GM12878 (cell line): ENCODE measurements at regions not wholly inside any gene's neighbourhood (a gene's known extent, or its start where the extent isn't known, plus 50 kb on each side); places are given as distances from the start of the nearest gene placed in this dataset.

Experiments
- ATAC-seq: fragments of 200-7000 bp; cut with Tn5 transposase; 3 replicates; pipeline ENCODE4 v1.9.1; 2020; ENCODE audit warnings: mild to moderate bottlenecking, moderate library complexity
- BruUV-seq: library from RNA; stranded (reverse); fragments of 400-500 nt; replicated peaks from 2 replicates; lab custom pipeline; 2021; lab: Mats Ljungman, UMichigan
- CTCF ChIA-PET: fragments of 300-600 bp; sonication (Branson Sonifier 250); formaldehyde crosslinking; extraction: SDS; loops from one replicate; lab custom pipeline; 2021; ENCODE audit warnings: inconsistent platforms; lab: Yijun Ruan, JAX
- POLR2A ChIA-PET: fragments of 350-600 bp; formaldehyde crosslinking; extraction: SDS; loops from one replicate; lab custom pipeline; 2021; ENCODE audit warnings: inconsistent platforms; lab: Charles Lee
- RAD21 ChIA-PET: fragments of 300-600 bp; sonication (Branson Sonifier 250); formaldehyde crosslinking; loops from one replicate; lab custom pipeline; 2023; ENCODE audit warnings: antibody characterized with exemption; ENCODE audit not compliant: unreplicated experiment; lab: Charles Lee
- SMC1A ChIA-PET: fragments of 300-600 bp; sonication (Branson Sonifier 250); formaldehyde crosslinking; loops from one replicate; lab custom pipeline; 2023; ENCODE audit not compliant: unreplicated experiment, uncharacterized antibody; lab: Charles Lee
- DNase-seq: peaks from one replicate; pipeline ENCODE4 v3.0.0-alpha.2; 2011; ENCODE audit warnings: low read depth, low spot score
- FAIRE-seq: peaks from 3 replicates; lab custom pipeline; 2011; peaks lifted over from hg19 to GRCh38; lab: Jason Lieb, UNC
- H2AFZ ChIP-seq: 2 replicates; pipeline ENCODE4 v1.6.0; 2011; ENCODE audit warnings: low read depth, low read length, control low read depth; ENCODE audit not compliant: control insufficient read depth
- H3K27ac ChIP-seq: 2 replicates; pipeline ENCODE4 v1.5.1; 2011; ENCODE audit warnings: control low read depth; ENCODE audit not compliant: control insufficient read depth, insufficient read depth
- H3K27me3 ChIP-seq, 2 experiments: replicated peaks in 1 of 2; 2 replicates each; pipeline versions ENCODE4 v1.6.0 to v1.6.1; 2011; ENCODE audit warnings: low read length in 1 of 2; ENCODE audit not compliant: control insufficient read depth in 2 of 2, insufficient read depth in 2 of 2
- H3K36me3 ChIP-seq, 2 experiments: 2 replicates each; pipeline ENCODE4 v1.5.1; 2011; ENCODE audit warnings: low read length in 1 of 2; ENCODE audit not compliant: control insufficient read depth in 2 of 2, insufficient read depth in 2 of 2
- H3K4me1 ChIP-seq: 2 replicates; pipeline ENCODE4 v1.6.1; 2011; ENCODE audit warnings: mild to moderate bottlenecking, low read length, moderate library complexity, mixed read lengths; ENCODE audit not compliant: control insufficient read depth, insufficient read depth
- H3K4me2 ChIP-seq: 2 replicates; pipeline ENCODE4 v1.6.0; 2011; ENCODE audit warnings: control low read depth; ENCODE audit not compliant: control insufficient read depth, insufficient read depth
- H3K4me3 ChIP-seq: fragments of 200-600 bp; sonication (generic); 2 replicates; pipeline ENCODE4 v1.5.1; 2016
- H3K79me2 ChIP-seq: 2 replicates; pipeline ENCODE4 v1.6.0; 2011; ENCODE audit warnings: low read length; ENCODE audit not compliant: control insufficient read depth, insufficient read depth
- H3K9ac ChIP-seq: 2 replicates; pipeline ENCODE4 v1.8.0; 2011; ENCODE audit warnings: low read length, control low read depth, mixed read lengths; ENCODE audit not compliant: control insufficient read depth, insufficient read depth
- H3K9me3 ChIP-seq: replicated peaks from 3 replicates; pipeline ENCODE4 v1.5.1; 2011; ENCODE audit warnings: mild to moderate bottlenecking, low read length; ENCODE audit not compliant: control insufficient read depth, insufficient read depth
- H4K20me1 ChIP-seq: 2 replicates; pipeline ENCODE4 v1.6.0; 2011; ENCODE audit not compliant: control insufficient read depth, insufficient read depth
- BMI1 ChIP-seq: fragments of 450-650 bp; IDR thresholded peaks from 2 replicates; pipeline ENCODE4 v1.6.1; 2016; ENCODE audit warnings: mild to moderate bottlenecking, moderate library complexity, borderline replicate concordance
- LARP7 ChIP-seq: fragments of 450-650 bp; IDR thresholded peaks from 2 replicates; pipeline ENCODE4 v1.6.1; 2017; ENCODE audit warnings: mild to moderate bottlenecking
- POLR2AphosphoS2 ChIP-seq: IDR thresholded peaks from 2 replicates; pipeline ENCODE4 v1.6.1; 2011; ENCODE audit warnings: low read depth, mild to moderate bottlenecking, low read length, improper control_type of control experiment, moderate library complexity
- ZNF687 ChIP-seq: fragments of 450-650 bp; IDR thresholded peaks from 2 replicates; pipeline ENCODE4 v1.6.1; 2017; ENCODE audit warnings: mild to moderate bottlenecking, moderate library complexity
- WGBS: methylation state at CpG from one replicate; pipeline ENCODE4 v1.1.6; 2016; ENCODE audit warnings: low lambda C conversion rate; ENCODE audit not compliant: insufficient replicate concordance, insufficient coverage; ENCODE audit errors: missing lambda C conversion rate; 5-methylcytosine and 5-hydroxymethylcytosine counted together
- in situ Hi-C: fragments of 300-500 bp; cut with MboI; formaldehyde crosslinking; loops from 9 replicates; pipeline ENCODE4 v1.14.3; 2018; ENCODE audit warnings: mixed read lengths
- intact Hi-C: fragments of 100-400 bp; cut with micrococcal nuclease; formaldehyde crosslinking; loops from one replicate; pipeline ENCODE4 v1.14.2; 2022; ENCODE audit not compliant: unreplicated experiment

DNA sequence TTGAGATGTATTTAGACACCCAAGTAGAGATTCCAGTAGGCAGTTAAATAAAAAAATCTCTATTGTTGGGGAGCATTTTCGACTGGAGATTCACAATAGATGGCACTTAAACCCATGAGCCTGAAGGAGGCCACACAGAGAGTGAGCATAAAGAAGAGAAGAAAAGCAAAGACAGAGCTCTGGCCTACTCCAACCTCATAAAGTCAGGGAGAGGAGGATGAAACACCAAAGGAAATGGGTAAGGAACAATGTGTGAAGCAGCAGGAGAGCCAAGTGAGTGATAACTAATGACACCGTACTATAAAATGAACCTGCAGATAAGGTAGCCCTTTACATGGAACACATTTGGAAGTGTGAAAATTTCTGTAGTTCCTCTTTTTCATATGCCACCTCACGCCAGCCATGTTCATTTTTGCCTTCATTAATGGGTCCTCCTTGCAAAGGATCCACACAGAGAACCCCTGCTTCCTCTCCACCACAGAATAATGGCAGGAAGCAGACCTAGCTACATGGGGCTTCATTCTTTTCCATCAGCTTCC lies 150.0 kb upstream of the SYT10 start (continued):
- TF ChIP-seq ZNF687 (no peak), POLR2AphosphoS2 (no peak), LARP7 (no peak)

- intact Hi-C loops: no loop called here
- 0% methylated on average over 1 of the region's 1 CpG for WGBS
- no peak for DNase-seq
Observed at GRCh38 chr12:33593753-33594152, 154.1 kb upstream of the SYT10 start.

More at GRCh38 chr12:33593753-33594152, 154.1 kb upstream of the SYT10 start:
- ATAC-seq: no peak
- H3K9ac ChIP-seq: no peak overlapping the region
- H3K27ac ChIP-seq: no peak overlapping the region
- no peaks in the 10 kb centered on the region for H3K4me1 ChIP-seq
- CTCF ChIA-PET: interaction anchor here (1.3 kb wide), 1 partner anchor 12 kb away, joined by 3 read pairs; no protein-coding TSS in a partner anchor
- RAD21 ChIA-PET: no interaction called here
- H3K4me2 ChIP-seq: no peak overlapping the region
- TF ChIP-seq BMI1: no peak
- H3K79me2 ChIP-seq: no peaks in the 10 kb centered on the region
- H3K27me3 ChIP-seq: no peaks in the 10 kb centered on the region
- no peak overlapping the region for H2AFZ ChIP-seq
- POLR2A ChIA-PET: no interaction called here
- H4K20me1 ChIP-seq: no peaks in the 10 kb centered on the region
- SMC1A ChIA-PET: no interaction called here
- FAIRE-seq: no peak
- H3K9me3 ChIP-seq: no peaks in the 10 kb centered on the region
- no peaks in the 10 kb centered on the region for H3K36me3 ChIP-seq
- BruUV-seq: no TSS peak
- in situ Hi-C loops: no loop called here
- H3K4me3 ChIP-seq: no peak overlapping the region
